MM.1S (cell line): ENCODE measurements at regions not wholly inside any gene's neighbourhood (a gene's known extent, or its start where the extent isn't known, plus 50 kb on each side); places are given as distances from the start of the nearest gene placed in this dataset.

ENCODE experiments used
- DNase-seq: peaks from one replicate; pipeline ENCODE4 v3.0.0-alpha.2; 2015
- H2AFZ ChIP-seq: fragments of 300-600 bp; sonication (generic); 2 replicates; pipeline ENCODE4 v1.6.0; 2016; ENCODE audit warnings: antibody characterized with exemption, low read length
- H3F3A ChIP-seq: fragments of 300-600 bp; sonication (generic); 2 replicates; pipeline ENCODE4 v1.6.1; 2016; ENCODE audit warnings: mild to moderate bottlenecking, antibody characterized with exemption, low read length, moderate library complexity, mixed read lengths; ENCODE audit not compliant: insufficient read depth
- H3K27ac ChIP-seq: fragments of 300-600 bp; sonication (generic); 2 replicates; pipeline ENCODE4 v1.5.1; 2016; ENCODE audit warnings: mild to moderate bottlenecking, low read length
- H3K27me3 ChIP-seq: fragments of 300-600 bp; sonication (generic); replicated peaks from 2 replicates; pipeline ENCODE4 v1.6.0; 2016; ENCODE audit warnings: low read length; ENCODE audit not compliant: insufficient read depth
- H3K36me3 ChIP-seq: fragments of 300-600 bp; sonication (generic); replicated peaks from 2 replicates; pipeline ENCODE4 v1.6.1; 2016; ENCODE audit warnings: mild to moderate bottlenecking, low read length, mixed read lengths; ENCODE audit not compliant: insufficient read depth
- H3K4me1 ChIP-seq: fragments of 300-600 bp; sonication (generic); 2 replicates; pipeline ENCODE4 v1.6.1; 2016; ENCODE audit warnings: low read length, mixed read lengths
- H3K4me2 ChIP-seq: fragments of 300-600 bp; sonication (generic); 2 replicates; pipeline ENCODE4 v1.6.0; 2016; ENCODE audit warnings: low read depth, low read length
- H3K4me3 ChIP-seq: fragments of 300-600 bp; sonication (generic); 2 replicates; pipeline ENCODE4 v1.5.1; 2016; ENCODE audit warnings: low read length, mixed read lengths
- H3K79me2 ChIP-seq: fragments of 300-600 bp; sonication (generic); 2 replicates; pipeline ENCODE4 v1.6.1; 2016; ENCODE audit warnings: mixed run types, low read length, mixed read lengths
- H3K9ac ChIP-seq: fragments of 300-600 bp; sonication (generic); 2 replicates; pipeline ENCODE4 v1.6.1; 2016; ENCODE audit warnings: low read length, mixed read lengths
- H3K9me2 ChIP-seq: fragments of 300-600 bp; sonication (generic); replicated peaks from 2 replicates; pipeline ENCODE4 v1.6.1; 2016; ENCODE audit warnings: mild to moderate bottlenecking, low read length, mixed read lengths; ENCODE audit not compliant: insufficient read depth
- H3K9me3 ChIP-seq: fragments of 300-600 bp; sonication (generic); replicated peaks from 2 replicates; pipeline ENCODE4 v1.6.1; 2016; ENCODE audit warnings: mild to moderate bottlenecking, low read length, mixed read lengths; ENCODE audit not compliant: insufficient read depth
- H4K20me1 ChIP-seq: fragments of 300-600 bp; sonication (generic); 2 replicates; pipeline ENCODE4 v1.6.1; 2016; ENCODE audit warnings: mild to moderate bottlenecking, low read length, moderate library complexity, mixed read lengths; ENCODE audit not compliant: insufficient read depth
- CTCF ChIP-seq: fragments of 300-600 bp; sonication (generic); IDR thresholded peaks from 2 replicates; pipeline ENCODE4 v1.5.1; 2016; ENCODE audit warnings: antibody characterized with exemption, low read length, mixed read lengths
- EZH2 ChIP-seq: fragments of 300-600 bp; sonication (generic); optimal IDR thresholded peaks from 2 replicates; pipeline ENCODE3; 2017; ENCODE audit warnings: low read depth, mild to moderate bottlenecking, antibody characterized with exemption, low read length, mixed read lengths
- EZH2phosphoT487 ChIP-seq: fragments of 300-600 bp; sonication (generic); IDR thresholded peaks from 2 replicates; pipeline ENCODE4 v1.6.1; 2018; ENCODE audit warnings: antibody characterized with exemption, low read length

GRCh38 chr6:44023586-44024454 lies 103.4 kb downstream of the MRPL14 start:
- H3K4me1 ChIP-seq = no peaks in the 10 kb centered on the region
- no peaks in the 10 kb centered on the region for H3K79me2 ChIP-seq
- H4K20me1 ChIP-seq = no peaks in the 10 kb centered on the region
- no peak overlapping the region for H3K9ac ChIP-seq
- H3K36me3 ChIP-seq = no peaks in the 10 kb centered on the region
- no peak for DNase-seq
- no peak overlapping the region for H2AFZ ChIP-seq
- no peaks in the 10 kb centered on the region for H3K9me3 ChIP-seq
- H3K27me3 ChIP-seq = no peaks in the 10 kb centered on the region; the same call in 1 of the 2 replicates
- no peak overlapping the region for H3K4me3 ChIP-seq
- H3F3A ChIP-seq = no peaks in the 10 kb centered on the region
- no peak overlapping the region for H3K4me2 ChIP-seq
- no peak overlapping the region for H3K27ac ChIP-seq
- TF ChIP-seq CTCF (no peak), EZH2 (no peak), EZH2phosphoT487 (no peak)
- no peaks in the 10 kb centered on the region for H3K9me2 ChIP-seq

- no peak for DNase-seq
- no peak overlapping the region for H3K9ac ChIP-seq
- H3K4me2 ChIP-seq = no peak overlapping the region
- no peaks in the 10 kb centered on the region for H3F3A ChIP-seq
- H3K36me3 ChIP-seq = no peaks in the 10 kb centered on the region
- no peak overlapping the region for H3K4me3 ChIP-seq
- H2AFZ ChIP-seq = no peak overlapping the region
- H3K27ac ChIP-seq = no peak overlapping the region
- H3K9me2 ChIP-seq = no peaks in the 10 kb centered on the region
- no peak for TF ChIP-seq EZH2phosphoT487
- no peak for TF ChIP-seq CTCF
- no peak for TF ChIP-seq EZH2
- H3K4me1 ChIP-seq = no peaks in the 10 kb centered on the region
- no peaks in the 10 kb centered on the region for H3K9me3 ChIP-seq
- no peaks in the 10 kb centered on the region; the same call in 1 of the 2 replicates for H3K27me3 ChIP-seq
- no peaks in the 10 kb centered on the region for H4K20me1 ChIP-seq
- H3K79me2 ChIP-seq = no peaks in the 10 kb centered on the region
Observed at GRCh38 chr6:44022671-44023352, 104.4 kb downstream of the MRPL14 start.

GRCh38 chr6:44022296-44022661 lies 105.0 kb downstream of the MRPL14 start:
- H3F3A ChIP-seq = no peaks in the 10 kb centered on the region
- no peak overlapping the region for H3K27ac ChIP-seq
- H3K79me2 ChIP-seq = no peaks in the 10 kb centered on the region
- no peak overlapping the region for H3K4me3 ChIP-seq
- H2AFZ ChIP-seq = no peak overlapping the region
- no peak overlapping the region for H3K9ac ChIP-seq
- no peak overlapping the region for H3K4me2 ChIP-seq
- no peaks in the 10 kb centered on the region for H3K9me2 ChIP-seq
- H3K4me1 ChIP-seq = no peaks in the 10 kb centered on the region
- no peak for DNase-seq
- no peaks in the 10 kb centered on the region; the same call in 1 of the 2 replicates for H3K27me3 ChIP-seq
- no peak for TF ChIP-seq CTCF
- TF ChIP-seq EZH2phosphoT487 = no peak
- no peak for TF ChIP-seq EZH2
- no peaks in the 10 kb centered on the region for H3K9me3 ChIP-seq
- no peaks in the 10 kb centered on the region for H4K20me1 ChIP-seq
- H3K36me3 ChIP-seq = no peaks in the 10 kb centered on the region
